ENCODE measurements at regions not wholly inside any gene's neighbourhood (a gene's known extent, or its start where the extent isn't known, plus 50 kb on each side); places are given as distances from the start of the nearest gene placed in this dataset.

DNA sequence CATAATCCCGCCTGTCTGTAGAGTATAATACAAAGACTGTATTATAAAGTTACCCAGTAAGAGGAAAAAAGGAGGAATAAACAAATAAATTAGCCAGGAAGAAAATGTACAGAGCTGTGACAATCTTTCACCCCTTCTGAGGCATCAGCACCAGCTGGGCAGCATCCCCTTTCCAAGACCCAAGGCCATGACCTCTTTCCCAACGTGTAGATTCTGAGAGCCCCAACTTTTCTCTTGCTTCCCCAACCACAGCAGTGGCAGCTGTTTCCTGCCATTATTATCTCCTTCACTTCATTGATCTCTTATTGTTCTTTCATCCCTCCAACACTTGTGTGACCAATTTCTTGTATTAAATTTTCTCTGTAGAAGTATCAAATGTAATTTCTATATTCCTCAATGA lies 101.6 kb downstream of the BBS10 start:
- TF ChIP-seq YY1 (IDR thresholded peaks at IDR 0.05; ENCODE audit: low read depth), result no peak
- TF ChIP-seq NFIC (IDR thresholded peaks at IDR 0.05), result no peak
- TF ChIP-seq FOXM1 (IDR thresholded peaks at IDR 0.05; ENCODE audit: borderline replicate concordance, low read depth), result no peak
- no peak for TF ChIP-seq CEBPB (IDR thresholded peaks at IDR 0.05)
- TF ChIP-seq, protein P1, sequence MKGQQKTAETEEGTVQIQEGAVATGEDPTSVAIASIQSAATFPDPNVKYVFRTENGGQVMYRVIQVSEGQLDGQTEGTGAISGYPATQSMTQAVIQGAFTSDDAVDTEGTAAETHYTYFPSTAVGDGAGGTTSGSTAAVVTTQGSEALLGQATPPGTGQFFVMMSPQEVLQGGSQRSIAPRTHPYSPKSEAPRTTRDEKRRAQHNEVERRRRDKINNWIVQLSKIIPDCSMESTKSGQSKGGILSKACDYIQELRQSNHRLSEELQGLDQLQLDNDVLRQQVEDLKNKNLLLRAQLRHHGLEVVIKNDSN (IDR thresholded peaks at IDR 0.05), result no peak
- no peak for TF ChIP-seq EGR1 (IDR thresholded peaks at IDR 0.05)
- TF ChIP-seq ZBTB7A (IDR thresholded peaks at IDR 0.05; ENCODE audit: low read depth), result no peak

DNA sequence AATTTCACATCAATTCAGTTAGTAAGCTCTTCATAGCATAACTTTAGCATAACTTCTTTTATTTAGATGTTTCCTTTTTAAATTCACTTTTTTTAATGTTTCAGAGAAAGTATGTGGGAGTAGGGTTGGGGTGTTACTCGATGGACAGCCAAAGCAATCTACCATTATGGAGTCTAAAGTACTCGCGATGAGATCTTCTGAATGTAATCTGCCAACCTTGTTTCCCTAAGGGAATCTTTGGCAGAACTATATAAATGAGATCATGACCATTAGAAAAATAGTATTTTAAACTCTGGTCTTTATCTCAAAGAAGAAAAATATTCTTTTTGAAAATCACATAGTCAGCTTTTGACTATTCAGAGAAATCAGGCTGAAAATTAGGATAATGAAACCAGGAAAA lies 103.9 kb downstream of the BBS10 start:
- TF ChIP-seq TEAD4 (IDR thresholded peaks at IDR 0.05), result no peak
- TF ChIP-seq, protein P1 (IDR thresholded peaks at IDR 0.05), result no peak
- TF ChIP-seq EGR1 (IDR thresholded peaks at IDR 0.05), result no peak
- no peak for TF ChIP-seq YY1 (IDR thresholded peaks at IDR 0.05; ENCODE audit: low read depth)
- TF ChIP-seq NFIC (IDR thresholded peaks at IDR 0.05), result no peak

DNA sequence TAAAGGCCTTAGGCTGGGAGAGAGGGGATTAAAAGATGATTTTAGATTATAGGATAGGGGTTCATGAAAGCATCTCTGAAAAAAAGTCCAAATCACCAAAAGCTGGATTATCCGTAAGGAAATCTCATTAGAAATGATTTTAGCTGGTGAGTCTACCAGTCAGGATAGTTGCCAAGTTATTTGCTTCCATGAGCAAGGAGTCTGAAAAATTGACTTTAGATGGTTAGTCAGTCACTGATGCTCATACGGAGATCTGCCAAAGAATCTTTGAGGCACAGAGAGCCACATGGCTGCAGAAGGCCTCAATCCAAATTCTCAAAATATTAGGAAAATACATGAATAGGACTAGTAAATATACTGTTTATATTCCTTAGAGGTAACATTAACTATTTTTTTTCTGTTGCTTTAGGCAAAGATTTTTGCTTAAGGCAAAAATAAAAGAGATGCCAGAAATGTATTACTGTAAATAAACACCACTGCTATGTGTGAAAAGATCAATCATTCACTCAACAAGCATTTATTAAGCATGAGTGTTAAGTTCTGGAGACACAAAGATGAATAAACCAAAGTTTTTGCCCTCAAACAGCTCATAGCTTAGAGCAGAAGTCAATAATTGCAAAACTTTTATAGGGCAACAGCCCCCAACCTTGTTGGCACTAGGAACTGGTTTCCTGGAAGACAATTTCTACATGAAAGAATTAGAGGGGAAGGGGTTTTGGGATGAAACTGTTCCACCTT lies 105.2 kb downstream of the BBS10 start:
- TF ChIP-seq CEBPB (IDR thresholded peaks at IDR 0.05) (no peak), NFIC (IDR thresholded peaks at IDR 0.05) (no peak), RAD21 (IDR thresholded peaks at IDR 0.05; ENCODE audit: low read depth) (no peak), TCF12 (IDR thresholded peaks at IDR 0.05; ENCODE audit: low read depth) (no peak), TAF1 (IDR thresholded peaks at IDR 0.05; ENCODE audit: low read depth) (no peak), FOXM1 (IDR thresholded peaks at IDR 0.05; ENCODE audit: borderline replicate concordance, low read depth) (no peak), EGR1 (IDR thresholded peaks at IDR 0.05) (no peak), CREB1 (IDR thresholded peaks at IDR 0.05; ENCODE audit: low read depth) (no peak), TEAD4 (IDR thresholded peaks at IDR 0.05) (no peak), ZBTB7A (IDR thresholded peaks at IDR 0.05; ENCODE audit: low read depth) (no peak), YY1 (IDR thresholded peaks at IDR 0.05; ENCODE audit: low read depth) (no peak), EP300 (IDR thresholded peaks at IDR 0.05; ENCODE audit: borderline replicate concordance) (no peak)
- TF ChIP-seq, protein P2, sequence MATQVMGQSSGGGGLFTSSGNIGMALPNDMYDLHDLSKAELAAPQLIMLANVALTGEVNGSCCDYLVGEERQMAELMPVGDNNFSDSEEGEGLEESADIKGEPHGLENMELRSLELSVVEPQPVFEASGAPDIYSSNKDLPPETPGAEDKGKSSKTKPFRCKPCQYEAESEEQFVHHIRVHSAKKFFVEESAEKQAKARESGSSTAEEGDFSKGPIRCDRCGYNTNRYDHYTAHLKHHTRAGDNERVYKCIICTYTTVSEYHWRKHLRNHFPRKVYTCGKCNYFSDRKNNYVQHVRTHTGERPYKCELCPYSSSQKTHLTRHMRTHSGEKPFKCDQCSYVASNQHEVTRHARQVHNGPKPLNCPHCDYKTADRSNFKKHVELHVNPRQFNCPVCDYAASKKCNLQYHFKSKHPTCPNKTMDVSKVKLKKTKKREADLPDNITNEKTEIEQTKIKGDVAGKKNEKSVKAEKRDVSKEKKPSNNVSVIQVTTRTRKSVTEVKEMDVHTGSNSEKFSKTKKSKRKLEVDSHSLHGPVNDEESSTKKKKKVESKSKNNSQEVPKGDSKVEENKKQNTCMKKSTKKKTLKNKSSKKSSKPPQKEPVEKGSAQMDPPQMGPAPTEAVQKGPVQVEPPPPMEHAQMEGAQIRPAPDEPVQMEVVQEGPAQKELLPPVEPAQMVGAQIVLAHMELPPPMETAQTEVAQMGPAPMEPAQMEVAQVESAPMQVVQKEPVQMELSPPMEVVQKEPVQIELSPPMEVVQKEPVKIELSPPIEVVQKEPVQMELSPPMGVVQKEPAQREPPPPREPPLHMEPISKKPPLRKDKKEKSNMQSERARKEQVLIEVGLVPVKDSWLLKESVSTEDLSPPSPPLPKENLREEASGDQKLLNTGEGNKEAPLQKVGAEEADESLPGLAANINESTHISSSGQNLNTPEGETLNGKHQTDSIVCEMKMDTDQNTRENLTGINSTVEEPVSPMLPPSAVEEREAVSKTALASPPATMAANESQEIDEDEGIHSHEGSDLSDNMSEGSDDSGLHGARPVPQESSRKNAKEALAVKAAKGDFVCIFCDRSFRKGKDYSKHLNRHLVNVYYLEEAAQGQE (IDR thresholded peaks at IDR 0.05; ENCODE audit: low read depth), result no peak
- TF ChIP-seq, protein P1 (IDR thresholded peaks at IDR 0.05), result no peak
- TF ChIP-seq, protein P3, sequence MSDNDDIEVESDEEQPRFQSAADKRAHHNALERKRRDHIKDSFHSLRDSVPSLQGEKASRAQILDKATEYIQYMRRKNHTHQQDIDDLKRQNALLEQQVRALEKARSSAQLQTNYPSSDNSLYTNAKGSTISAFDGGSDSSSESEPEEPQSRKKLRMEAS (IDR thresholded peaks at IDR 0.05), result no peak

DNA sequence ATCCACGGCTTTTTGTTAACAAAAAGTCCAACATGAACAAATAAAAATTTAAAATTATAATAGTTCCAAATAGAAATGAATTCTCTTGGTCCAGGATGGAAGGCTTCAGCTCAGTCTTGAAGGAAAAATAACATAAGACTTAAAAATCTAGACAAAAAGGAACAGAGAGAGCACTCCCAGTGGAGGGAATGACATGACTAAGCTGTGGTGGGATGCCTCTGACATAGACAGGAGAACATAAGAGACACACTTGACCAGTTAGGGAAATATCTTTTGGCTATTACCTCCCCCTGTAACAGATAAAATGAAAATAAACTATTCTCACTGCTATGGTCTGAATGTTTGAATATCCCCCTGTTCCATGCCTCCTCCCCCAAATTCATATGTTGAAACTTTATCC lies 106.8 kb downstream of the BBS10 start:
- no peak for TF ChIP-seq TCF12 (IDR thresholded peaks at IDR 0.05; ENCODE audit: low read depth)
- TF ChIP-seq EGR1 (IDR thresholded peaks at IDR 0.05), result no peak
- TF ChIP-seq, protein P3 (IDR thresholded peaks at IDR 0.05), result no peak
- TF ChIP-seq TAF1 (IDR thresholded peaks at IDR 0.05; ENCODE audit: low read depth), result no peak
- TF ChIP-seq, protein P1 (IDR thresholded peaks at IDR 0.05), result no peak
- no peak for TF ChIP-seq RAD21 (IDR thresholded peaks at IDR 0.05; ENCODE audit: low read depth)
- no peak for TF ChIP-seq CEBPB (IDR thresholded peaks at IDR 0.05)
- TF ChIP-seq CREB1 (IDR thresholded peaks at IDR 0.05; ENCODE audit: low read depth), result no peak
- TF ChIP-seq TEAD4 (IDR thresholded peaks at IDR 0.05), result no peak
- no peak for TF ChIP-seq EP300 (IDR thresholded peaks at IDR 0.05; ENCODE audit: borderline replicate concordance)
- TF ChIP-seq YY1 (IDR thresholded peaks at IDR 0.05; ENCODE audit: low read depth), result no peak
- TF ChIP-seq, protein P2 (IDR thresholded peaks at IDR 0.05; ENCODE audit: low read depth), result no peak

DNA sequence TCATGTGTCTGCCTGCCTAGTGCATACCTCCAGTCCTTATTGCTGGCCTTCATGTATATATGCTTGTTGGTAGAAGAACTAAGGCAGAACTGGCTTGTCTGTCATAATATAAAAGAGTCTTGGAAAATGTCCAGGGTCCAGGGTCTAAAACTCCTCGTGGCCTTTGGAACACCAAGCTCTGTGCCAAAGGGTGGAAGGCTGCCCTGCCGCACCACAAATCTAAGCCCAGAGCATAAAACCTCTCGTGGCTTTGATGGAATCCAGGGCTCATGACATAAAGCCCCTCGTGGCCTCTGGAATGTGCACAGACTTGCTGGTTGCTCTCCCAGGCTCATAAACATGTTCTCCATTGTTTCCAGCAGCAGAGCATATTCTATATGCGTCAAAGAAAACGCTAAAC lies 107.9 kb downstream of the BBS10 start:
- TF ChIP-seq EP300 (IDR thresholded peaks at IDR 0.05; ENCODE audit: borderline replicate concordance) (no peak), TEAD4 (IDR thresholded peaks at IDR 0.05) (no peak), CREB1 (IDR thresholded peaks at IDR 0.05; ENCODE audit: low read depth) (no peak), FOXM1 (IDR thresholded peaks at IDR 0.05; ENCODE audit: borderline replicate concordance, low read depth) (no peak), RAD21 (IDR thresholded peaks at IDR 0.05; ENCODE audit: low read depth) (no peak), NFIC (IDR thresholded peaks at IDR 0.05) (no peak)
- TF ChIP-seq, protein P1 (IDR thresholded peaks at IDR 0.05), result no peak
- TF ChIP-seq, protein P2 (IDR thresholded peaks at IDR 0.05; ENCODE audit: low read depth), result no peak
- TF ChIP-seq, protein P3 (IDR thresholded peaks at IDR 0.05), result no peak
